Upper lobe of right lung (tissue), 1 donor: ENCODE measurements at regions not wholly inside any gene's neighbourhood (a gene's known extent, or its start where the extent isn't known, plus 50 kb on each side); places are given as distances from the start of the nearest gene placed in this dataset.

Source experiments
- ATAC-seq: fragments of 200-7000 bp; cut with Tn5 transposase; one replicate; pipeline ENCODE4 v1.9.1; 2020; ENCODE audit warnings: mild to moderate bottlenecking, moderate library complexity
- DNase-seq: peaks from one replicate; pipeline ENCODE4 v3.0.0-alpha.2; 2020
- H3K27ac ChIP-seq: fragments of 200-600 bp; one replicate; pipeline ENCODE4 v1.8.0; 2022
- H3K27me3 ChIP-seq: fragments of 200-600 bp; one replicate; pipeline ENCODE4 v1.8.0; 2022; ENCODE audit warnings: mild to moderate bottlenecking
- H3K36me3 ChIP-seq: fragments of 200-600 bp; one replicate; pipeline ENCODE4 v1.8.0; 2022
- H3K4me1 ChIP-seq: fragments of 200-600 bp; one replicate; pipeline ENCODE4 v1.8.0; 2022
- H3K4me3 ChIP-seq: fragments of 200-600 bp; one replicate; pipeline ENCODE4 v1.8.0; 2022; ENCODE audit warnings: mild to moderate bottlenecking
- H3K9me3 ChIP-seq: fragments of 200-600 bp; one replicate; pipeline ENCODE4 v1.8.0; 2022
- CTCF ChIP-seq: fragments of 200-600 bp; IDR thresholded peaks from one replicate; pipeline ENCODE4 v1.8.0; 2022; ENCODE audit warnings: antibody characterized with exemption
- intact Hi-C: fragments of 100-400 bp; cut with DNase I; formaldehyde crosslinking; loops from one replicate; pipeline ENCODE4 v1.11.0; 2022
- donor health status: DM: no; HTN: yes; CAD: no; lungs with severe emphysema.

- H3K36me3 ChIP-seq = no peaks in the 10 kb centered on the region
- no peaks in the 10 kb centered on the region for H3K9me3 ChIP-seq
- H3K27ac ChIP-seq = no peak overlapping the region
- ATAC-seq = no peak
- no peak for TF ChIP-seq CTCF
- no peaks in the 10 kb centered on the region for H3K27me3 ChIP-seq
- no peak for DNase-seq
- intact Hi-C loops = no loop called here
- no peak overlapping the region for H3K4me3 ChIP-seq
- no peaks in the 10 kb centered on the region for H3K4me1 ChIP-seq
These were observed 67.6 kb upstream of the FOXQ1 start for GRCh38 chr6:1244278-1244677.

- peak; percentile 40 for ATAC-seq
- TF ChIP-seq CTCF = no peak
- Histone ChIP-seq H3K27ac (no peak overlapping the region), H3K4me1 (no peaks in the 10 kb centered on the region), H3K27me3 (no peaks in the 10 kb centered on the region), H3K9me3 (no peaks in the 10 kb centered on the region), H3K4me3 (no peak overlapping the region), H3K36me3 (no peaks in the 10 kb centered on the region)
- intact Hi-C loops = no loop called here
- no peak for DNase-seq
These were observed 69.5 kb upstream of the FOXQ1 start for GRCh38 chr6:1242446-1242845.

GRCh38 chr6:1242021-1242420 lies 69.9 kb upstream of the FOXQ1 start:
- Histone ChIP-seq H3K9me3 (no peaks in the 10 kb centered on the region), H3K36me3 (no peaks in the 10 kb centered on the region), H3K4me1 (no peaks in the 10 kb centered on the region), H3K4me3 (no peak overlapping the region), H3K27me3 (no peaks in the 10 kb centered on the region), H3K27ac (no peak overlapping the region)
- intact Hi-C loops = no loop called here
- ATAC-seq (no peak), DNase-seq (no peak)
- TF ChIP-seq CTCF = no peak

- no peak overlapping the region for H3K27ac ChIP-seq
- intact Hi-C loops = no loop called here
- ATAC-seq = no peak
- H3K4me1 ChIP-seq = no peaks in the 10 kb centered on the region
- no peaks in the 10 kb centered on the region for H3K27me3 ChIP-seq
- no peaks in the 10 kb centered on the region for H3K36me3 ChIP-seq
- no peaks in the 10 kb centered on the region for H3K9me3 ChIP-seq
- DNase-seq = no peak
- no peak overlapping the region for H3K4me3 ChIP-seq
- no peak for TF ChIP-seq CTCF
These were observed 71.1 kb upstream of the FOXQ1 start for GRCh38 chr6:1240766-1241318.

GRCh38 chr6:1239805-1240204 lies 72.1 kb upstream of the FOXQ1 start:
- intact Hi-C loops = no loop called here
- no peak for TF ChIP-seq CTCF
- Histone ChIP-seq H3K4me3 (no peak overlapping the region), H3K36me3 (no peaks in the 10 kb centered on the region), H3K27ac (no peak overlapping the region), H3K27me3 (no peaks in the 10 kb centered on the region), H3K4me1 (no peaks in the 10 kb centered on the region), H3K9me3 (no peaks in the 10 kb centered on the region)
- DNase-seq (no peak), ATAC-seq (no peak)

- H3K27ac ChIP-seq = no peak overlapping the region
- H3K36me3 ChIP-seq = no peaks in the 10 kb centered on the region
- no peak overlapping the region for H3K4me3 ChIP-seq
- H3K4me1 ChIP-seq = no peaks in the 10 kb centered on the region
- no peaks in the 10 kb centered on the region for H3K9me3 ChIP-seq
- no peak for ATAC-seq
- DNase-seq = no peak
- intact Hi-C loops = no loop called here
- H3K27me3 ChIP-seq = no peaks in the 10 kb centered on the region
- TF ChIP-seq CTCF = no peak
These were observed 73.9 kb upstream of the FOXQ1 start for GRCh38 chr6:1238040-1238439.
